ENCODE measurements at regions not wholly inside any gene's neighbourhood (a gene's known extent, or its start where the extent isn't known, plus 50 kb on each side); places are given as distances from the start of the nearest gene placed in this dataset.

- DNase-seq: no peak
Observed at GRCh38 chr2:15701991-15702390, 110.3 kb downstream of the DDX1 start.

- DNase-seq: no peak
Observed at GRCh38 chr2:15702452-15702851, 110.8 kb downstream of the DDX1 start.

DNA sequence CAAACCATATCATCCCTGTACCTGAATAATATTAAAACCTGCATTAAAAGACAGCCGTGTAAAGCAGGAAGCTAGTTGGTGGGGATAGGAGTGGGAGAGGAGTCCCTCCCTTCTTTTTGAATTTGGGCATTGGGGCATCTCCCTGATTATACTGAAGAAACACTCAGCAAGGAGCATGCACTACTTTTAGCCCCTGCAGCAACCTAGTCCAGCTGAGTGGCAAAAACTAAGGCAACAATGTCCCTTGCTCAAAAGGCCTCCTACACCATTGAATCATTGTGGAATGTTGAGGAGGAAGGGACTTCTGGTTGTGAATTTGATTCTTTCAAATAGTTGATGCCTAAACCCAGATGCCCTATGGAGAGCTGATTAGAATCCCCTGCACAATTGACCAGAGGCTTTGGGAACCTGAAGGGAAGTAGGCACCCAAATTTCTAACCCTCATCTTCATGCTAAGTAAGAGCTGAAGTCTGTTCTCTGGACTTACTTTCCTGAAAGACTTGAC is 111.7 kb downstream of the DDX1 start:
- DNase-seq: no peak

- DNase-seq: no peak
Observed at GRCh38 chr2:15704086-15704787, 112.6 kb downstream of the DDX1 start.

DNA sequence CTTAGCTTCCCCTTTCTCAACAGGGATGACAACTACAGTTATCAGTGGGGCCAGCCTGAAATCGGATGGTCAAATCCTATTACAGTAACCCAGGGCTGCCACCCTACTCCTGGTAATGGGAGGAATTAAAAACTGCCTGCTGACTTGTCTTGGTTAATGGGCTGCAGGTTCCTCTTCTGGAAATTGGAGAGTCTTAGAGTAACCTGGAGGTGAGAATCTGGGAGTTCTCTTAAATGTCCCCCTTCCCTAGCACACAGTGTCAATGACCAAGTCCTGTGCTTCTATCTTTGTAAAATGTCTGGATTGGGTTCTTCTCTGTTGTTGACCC is 113.1 kb downstream of the DDX1 start:
- no peak for DNase-seq

- DNase-seq: no peak
Observed at GRCh38 chr2:15705310-15705709, 113.6 kb downstream of the DDX1 start.

DNA sequence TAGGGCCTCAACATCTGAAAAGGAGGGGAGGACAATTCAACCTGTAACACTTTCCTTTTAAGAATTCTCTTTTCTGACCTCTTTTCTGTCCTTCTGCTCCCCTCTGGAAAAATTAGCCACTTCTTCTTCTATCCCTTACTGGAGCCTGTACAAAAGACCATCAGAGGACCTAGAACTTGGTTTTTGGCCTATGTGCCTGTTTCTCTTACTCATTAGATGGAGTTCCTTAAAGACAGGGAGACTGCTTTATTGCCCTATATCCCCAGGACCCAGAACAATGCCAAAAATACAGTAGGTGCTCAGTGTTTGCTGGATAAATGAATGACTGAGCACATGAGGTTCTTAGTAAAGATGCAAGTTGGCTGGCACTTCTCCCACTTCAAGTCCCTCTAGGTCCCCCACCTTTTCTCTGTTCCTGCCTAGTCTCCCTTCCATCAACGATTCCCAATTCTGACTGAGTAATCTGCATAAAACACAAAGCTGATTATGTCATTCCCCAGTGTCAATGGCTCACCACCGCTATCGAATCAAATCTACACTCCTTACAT is 114.2 kb downstream of the DDX1 start:
- no peak for DNase-seq

DNA sequence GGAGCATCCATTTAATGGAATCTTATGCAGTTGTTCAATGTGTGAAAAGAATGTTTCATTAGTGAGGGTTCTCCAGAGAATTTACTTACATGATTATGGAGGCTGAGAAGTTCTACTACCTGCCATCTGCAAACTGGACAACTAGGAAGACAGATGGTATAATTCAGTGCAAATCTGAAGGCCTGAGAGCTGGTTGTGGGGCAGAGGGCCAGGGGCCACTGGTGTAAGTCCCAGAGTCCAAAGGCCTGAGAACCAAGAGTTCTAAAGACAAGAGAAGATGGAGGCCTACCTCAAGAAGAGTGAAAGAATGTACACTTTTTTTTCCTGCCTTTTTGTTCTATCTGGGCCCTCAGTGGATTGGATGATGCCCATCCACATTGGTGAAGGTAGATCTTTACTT is 114.8 kb downstream of the DDX1 start:
- no peak for DNase-seq

DNA sequence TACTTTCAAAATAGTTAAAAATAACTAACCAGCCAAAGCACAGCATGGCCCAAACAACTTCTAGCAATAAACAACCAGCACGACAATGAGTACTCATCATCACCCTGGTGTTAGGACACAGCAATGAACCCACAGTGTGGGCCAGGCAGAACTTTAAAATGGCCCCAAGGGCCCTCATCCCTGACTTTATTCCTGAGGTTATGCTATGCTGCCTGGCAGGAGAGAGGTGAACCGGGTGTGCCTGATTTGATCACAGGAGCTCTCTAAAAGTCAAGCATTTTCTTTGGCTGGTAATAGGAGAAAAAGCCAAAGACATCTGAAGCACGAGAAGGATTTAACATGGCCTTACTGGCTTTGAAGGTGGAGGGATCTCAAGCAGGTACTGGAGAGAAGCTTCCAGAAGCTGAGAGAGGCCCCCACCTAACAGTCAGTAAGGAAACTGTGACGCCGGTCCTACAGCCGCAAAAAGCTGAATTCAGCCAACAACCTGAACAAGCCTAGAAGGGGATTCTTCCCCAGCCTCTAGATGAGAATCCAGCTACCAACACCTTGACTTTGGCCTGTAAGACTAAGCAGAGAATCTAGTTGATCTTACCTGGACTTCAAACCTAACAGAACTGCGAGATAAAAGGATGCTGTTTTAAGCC is 115.4 kb downstream of the DDX1 start:
- DNase-seq: no peak

DNA sequence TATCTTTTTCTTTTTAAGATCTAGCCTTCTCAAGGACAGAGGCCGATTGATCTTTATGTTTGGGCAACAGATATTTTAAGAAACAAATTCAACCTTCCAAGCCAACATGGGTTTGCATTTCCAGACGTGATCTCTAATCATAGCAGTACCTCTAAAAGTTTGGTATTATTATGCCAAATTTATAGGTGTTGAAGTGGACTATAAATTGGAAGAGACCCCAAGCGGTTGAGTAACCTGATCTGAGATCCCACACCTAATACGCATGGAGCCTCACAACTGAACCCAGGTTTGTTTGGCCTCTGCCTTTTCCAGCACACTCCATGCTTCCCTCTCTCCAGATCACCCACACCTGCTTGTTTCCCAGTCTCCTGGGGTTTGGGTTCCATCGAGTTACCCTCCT is 116.5 kb downstream of the DDX1 start:
- DNase-seq: no peak

DNA sequence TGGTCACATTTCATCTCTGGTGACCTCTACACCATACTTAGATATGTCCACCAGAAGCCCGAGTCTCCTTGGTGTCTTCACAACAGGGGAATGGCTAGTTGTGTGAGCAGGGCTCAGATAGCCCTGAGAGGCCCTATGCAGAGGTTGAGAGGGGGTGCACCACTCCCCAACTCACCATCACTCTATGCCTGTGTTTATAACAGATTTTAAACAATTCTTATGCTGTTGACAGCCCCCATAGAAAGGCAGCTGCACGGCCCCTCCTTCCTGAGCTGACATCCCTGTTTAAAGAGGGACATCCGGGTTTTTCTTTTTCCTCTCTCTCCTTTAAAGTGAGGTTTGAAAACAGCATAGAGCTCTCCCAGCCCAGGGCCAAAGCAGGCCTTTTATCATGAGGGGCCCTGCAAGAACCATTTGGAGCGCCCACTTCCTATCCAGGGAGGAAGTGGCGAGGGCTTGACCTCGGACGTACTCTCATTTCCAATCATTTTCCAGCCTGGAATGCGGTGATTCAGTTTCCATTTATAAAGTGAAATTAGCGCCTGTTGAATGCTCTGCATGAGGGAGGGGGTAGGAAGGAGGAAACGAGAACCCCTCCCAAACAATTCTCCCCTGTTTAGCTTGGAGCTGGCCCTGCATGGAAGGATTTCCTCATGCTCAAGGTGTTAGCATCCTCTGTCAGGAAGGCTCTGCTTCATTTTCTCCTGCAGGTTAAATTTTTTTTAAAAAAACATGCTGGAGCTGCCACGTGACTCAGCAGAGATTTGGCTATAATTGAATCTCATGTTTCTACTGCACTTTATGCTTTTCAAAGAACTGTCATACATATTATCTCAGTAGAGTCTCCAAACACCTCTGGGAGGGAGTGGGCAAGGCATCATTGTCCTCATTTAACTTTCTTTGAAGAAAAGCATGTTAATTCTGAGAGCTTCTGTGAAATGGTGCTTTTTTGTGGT is 117.5 kb downstream of the DDX1 start:
- no peak for DNase-seq

- DNase-seq: no peak
Observed at GRCh38 chr2:15711126-15711860, 119.6 kb downstream of the DDX1 start.

DNA sequence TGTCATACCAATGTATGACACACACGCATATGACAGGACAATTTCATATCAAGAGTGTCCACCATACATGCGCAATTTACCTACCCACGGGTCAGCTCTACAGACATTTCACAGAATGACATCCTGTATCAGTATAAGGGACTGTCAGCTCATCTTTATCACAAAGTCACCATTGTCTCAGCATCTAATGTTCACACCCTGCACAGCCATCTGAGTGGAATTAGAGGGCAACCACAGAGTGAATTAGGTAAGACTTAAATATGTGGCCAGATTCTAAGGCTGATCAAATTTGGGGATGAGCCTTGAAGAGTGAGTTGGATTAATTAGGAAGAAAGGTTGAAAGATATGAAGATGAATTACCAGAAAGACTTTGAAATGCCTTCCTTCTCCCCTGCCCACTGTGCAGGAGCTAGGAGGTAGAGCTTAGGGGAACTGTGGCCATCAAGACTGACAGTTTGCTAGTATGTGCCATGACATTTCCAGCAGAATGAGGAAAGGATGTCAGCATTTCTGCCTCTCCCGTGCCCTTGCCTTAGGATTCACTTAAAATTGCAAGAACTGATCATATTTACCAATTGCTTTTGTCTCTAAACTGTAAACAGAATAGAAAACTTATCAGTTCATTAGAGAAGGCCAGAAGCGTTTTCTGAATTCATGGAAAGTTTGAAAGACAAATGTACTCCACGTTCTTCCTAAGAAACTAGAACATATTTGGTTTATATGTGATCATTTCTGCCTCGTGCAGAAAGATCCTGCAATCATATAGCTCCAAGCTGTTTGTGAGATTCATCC is 121.1 kb downstream of the DDX1 start:
- no peak for DNase-seq

DNA sequence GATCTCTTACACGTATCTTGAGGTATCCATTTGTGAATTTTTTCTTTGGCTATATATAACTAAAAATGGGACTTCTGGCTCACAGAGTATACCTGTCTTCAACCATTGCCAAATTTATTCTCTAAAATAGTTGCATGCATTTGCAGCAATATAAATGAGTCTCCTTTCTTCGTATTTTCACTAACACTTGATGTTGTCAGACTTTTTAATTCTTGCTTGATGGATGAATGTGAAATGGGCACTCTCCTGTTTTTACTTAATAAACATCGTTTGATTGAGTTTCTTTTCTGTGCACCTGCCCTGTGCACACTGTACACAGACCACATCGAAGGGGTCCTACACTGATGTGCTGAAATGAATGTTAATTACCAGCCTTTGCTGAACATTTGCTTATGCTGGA is 121.8 kb downstream of the DDX1 start:
- no peak for DNase-seq

- DNase-seq: no peak
Observed at GRCh38 chr2:15714002-15714401, 122.3 kb downstream of the DDX1 start.

DNA sequence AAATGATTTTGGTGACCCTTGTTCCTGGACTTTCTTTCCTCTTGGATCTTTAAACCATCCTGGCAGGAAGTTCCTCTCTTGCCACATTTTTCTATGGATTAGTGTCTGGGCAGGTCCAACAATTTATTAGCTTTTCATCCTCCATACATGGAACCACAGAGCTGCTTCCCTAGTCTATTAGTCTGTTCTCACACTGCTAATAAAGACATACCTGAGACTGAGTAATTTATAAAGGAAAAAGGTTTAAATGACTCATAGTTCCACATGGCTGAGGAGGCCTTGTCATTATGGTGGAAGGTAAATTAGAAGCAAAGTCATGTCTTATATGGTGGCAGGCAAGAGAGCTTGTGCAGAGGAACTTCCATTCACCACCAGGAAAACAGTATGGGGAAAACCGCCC is 122.9 kb downstream of the DDX1 start:
- no peak for DNase-seq

DNA sequence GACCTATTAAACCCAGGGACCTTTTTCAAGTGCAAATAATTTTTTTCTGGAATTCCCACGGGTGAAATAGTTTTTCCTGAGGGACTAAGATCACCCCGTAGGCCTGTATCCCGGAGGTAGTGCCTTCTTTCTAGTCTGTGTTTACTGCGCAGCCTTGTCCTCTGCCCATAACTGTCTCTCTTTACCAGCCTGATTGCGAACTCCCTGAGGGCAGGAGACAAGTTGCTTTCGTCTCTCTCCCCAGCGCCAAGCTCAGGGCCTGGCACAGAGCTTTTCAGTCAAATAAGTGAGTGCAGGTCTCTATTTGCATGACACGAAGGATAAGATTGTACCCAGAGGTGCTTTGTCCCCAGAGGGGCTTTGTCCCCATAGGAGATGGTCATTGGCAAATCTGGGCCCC is 123.9 kb downstream of the DDX1 start:
- no peak for DNase-seq

DNA sequence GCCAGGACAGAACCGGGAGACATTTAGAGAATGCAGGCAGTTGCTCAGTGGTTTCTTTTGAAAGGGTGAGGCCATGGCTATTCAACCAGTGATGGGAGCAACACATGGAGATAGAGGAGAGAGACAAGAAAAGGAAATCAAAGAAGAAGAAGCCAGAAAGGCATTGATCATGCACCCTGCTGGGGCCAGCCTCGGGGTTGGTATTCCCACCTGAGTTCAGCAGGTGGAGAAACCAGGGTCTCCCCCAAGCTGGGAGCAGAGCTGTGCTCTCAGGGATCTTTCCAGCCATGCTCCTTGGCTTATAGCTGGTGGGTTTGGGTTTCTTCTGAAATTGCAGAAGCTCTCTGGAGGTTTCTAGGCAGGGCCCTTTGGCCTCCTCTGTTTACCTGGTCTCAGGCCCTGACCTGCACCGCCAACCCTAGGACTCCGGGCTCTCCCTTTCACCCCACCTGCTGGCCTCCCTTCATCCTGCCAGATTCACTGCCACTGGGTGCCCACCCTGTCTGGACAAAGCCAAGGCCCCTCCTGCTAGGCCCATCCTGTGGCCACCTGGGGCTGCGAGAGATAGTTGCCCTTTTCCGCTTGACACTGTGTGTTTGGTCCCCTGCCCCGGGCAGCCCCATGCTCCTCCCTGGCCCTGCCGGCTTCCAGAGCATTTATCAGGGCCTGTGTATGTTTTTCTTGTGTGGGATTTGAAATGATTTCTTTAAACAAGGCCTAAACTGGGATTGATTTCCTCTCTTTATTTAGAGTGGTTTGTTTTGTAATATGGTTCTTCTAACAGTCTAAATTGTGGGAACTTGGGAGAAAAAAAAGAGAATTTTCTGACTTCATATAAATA is 126.7 kb downstream of the DDX1 start:
- DNase-seq: no peak

DNA sequence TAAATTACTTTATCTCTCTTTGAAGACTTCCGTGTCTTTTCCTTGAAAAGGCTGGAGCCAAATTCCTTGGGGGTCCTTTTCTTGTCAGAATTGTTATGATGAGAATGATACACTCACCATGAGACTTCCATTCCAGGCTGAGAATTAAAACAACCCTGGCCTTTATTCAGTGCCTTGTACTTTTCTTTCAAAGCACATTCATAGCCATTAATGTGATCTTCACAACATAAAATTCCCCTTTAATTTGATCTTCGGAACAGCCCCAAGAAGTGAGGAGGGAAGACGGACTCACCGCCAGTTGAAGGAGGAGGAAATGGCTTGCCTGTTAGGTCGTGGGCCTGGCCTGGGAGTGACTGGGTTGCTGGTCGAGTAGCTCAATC is 127.3 kb downstream of the DDX1 start:
- DNase-seq: no peak

- DNase-seq: no peak
Observed at GRCh38 chr2:15719566-15720313, 128.1 kb downstream of the DDX1 start.
